Mucosa of descending colon (tissue), 3 donors: ENCODE measurements at regions not wholly inside any gene's neighbourhood (a gene's known extent, or its start where the extent isn't known, plus 50 kb on each side); places are given as distances from the start of the nearest gene placed in this dataset.

ENCODE experiments used
- ATAC-seq: fragments of 200-7000 bp; cut with Tn5 transposase; one replicate; pipeline ENCODE4 v1.9.1; 2020; ENCODE audit warnings: mild to moderate bottlenecking, moderate library complexity
- DNase-seq, 3 donors: peaks; one replicate each; pipeline ENCODE4 v3.0.0-alpha.2; 2020
- H3K36me3 ChIP-seq: fragments of 200-600 bp; one replicate; pipeline ENCODE4 v1.8.0; 2021; ENCODE audit warnings: low read depth, mild to moderate bottlenecking
- H3K4me1 ChIP-seq: fragments of 200-600 bp; one replicate; pipeline ENCODE4 v1.8.0; 2021; ENCODE audit warnings: low read depth, mild to moderate bottlenecking
- H3K4me3 ChIP-seq: fragments of 200-600 bp; one replicate; pipeline ENCODE4 v1.8.0; 2021; ENCODE audit warnings: mild to moderate bottlenecking
- H3K9me3 ChIP-seq: fragments of 200-600 bp; one replicate; pipeline ENCODE4 v1.8.0; 2021; ENCODE audit warnings: mild to moderate bottlenecking
- intact Hi-C, 2 donors: fragments of 100-400 bp; cut with DNase I in 1 of 2; cut with micrococcal nuclease in 1 of 2; formaldehyde crosslinking; loops; one replicate each; pipeline versions ENCODE4 v1.11.0 to v1.11.1; 2022; cut with DNase I, micrococcal nuclease
- TF ChIP-seq, protein P1 (sequence below): fragments of 200-600 bp; IDR thresholded peaks from one replicate; pipeline ENCODE4 v1.8.0; 2022; ENCODE audit warnings: antibody characterized with exemption, mild to moderate bottlenecking
- donor health status: DM: no; HTN: no; CAD: no; lungs with moderate emphysema.
- donor health status: DM: no; HTN: no; CAD: no.
- donor health status: DM: no; HTN: yes; CAD: no.

DNA sequence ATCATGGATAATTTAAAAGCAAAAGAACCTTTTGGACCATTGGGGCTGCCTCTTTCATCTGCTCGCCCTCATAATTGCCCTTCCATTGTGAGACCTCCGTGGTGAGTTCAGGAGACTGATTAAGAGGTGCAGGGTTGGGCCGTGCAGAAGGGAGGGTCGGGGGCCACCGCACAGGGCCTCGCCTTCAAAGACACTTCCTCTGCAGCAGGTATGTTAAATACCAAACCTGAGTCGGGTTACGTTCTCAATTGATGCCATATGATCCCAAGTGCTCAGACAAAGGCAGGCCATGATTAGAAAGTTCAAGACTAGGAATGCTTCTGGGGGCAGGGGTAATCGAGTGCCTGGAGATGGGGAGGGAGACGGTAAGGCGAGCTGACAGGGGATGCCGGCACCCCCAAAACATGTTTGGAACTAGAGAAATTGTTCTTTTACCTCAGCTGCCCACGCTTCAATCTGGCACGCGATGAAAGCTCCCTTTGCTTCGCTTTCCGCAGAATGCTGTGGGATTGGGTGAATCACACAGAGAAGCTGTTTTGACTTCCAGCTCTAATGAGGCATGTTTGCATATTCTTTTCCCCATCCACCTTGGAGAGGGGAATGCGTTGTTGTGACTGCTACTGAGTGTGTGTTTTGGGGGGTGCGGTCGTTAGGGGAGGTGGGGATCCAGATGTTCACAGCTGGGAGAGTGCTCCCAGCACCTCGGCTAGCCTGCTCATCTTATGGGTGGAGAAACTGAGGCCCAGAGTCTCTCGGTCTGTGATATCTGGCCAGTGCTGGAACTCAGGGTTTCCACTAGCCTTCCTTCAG is 309.1 kb downstream of the MYCN start:
- ATAC-seq (no peak), DNase-seq (no peak)
- H3K4me3 ChIP-seq, result no peak overlapping the region
- H3K4me1 ChIP-seq, result no peaks in the 10 kb centered on the region
- no peaks in the 10 kb centered on the region for H3K9me3 ChIP-seq
- TF ChIP-seq, protein P1, sequence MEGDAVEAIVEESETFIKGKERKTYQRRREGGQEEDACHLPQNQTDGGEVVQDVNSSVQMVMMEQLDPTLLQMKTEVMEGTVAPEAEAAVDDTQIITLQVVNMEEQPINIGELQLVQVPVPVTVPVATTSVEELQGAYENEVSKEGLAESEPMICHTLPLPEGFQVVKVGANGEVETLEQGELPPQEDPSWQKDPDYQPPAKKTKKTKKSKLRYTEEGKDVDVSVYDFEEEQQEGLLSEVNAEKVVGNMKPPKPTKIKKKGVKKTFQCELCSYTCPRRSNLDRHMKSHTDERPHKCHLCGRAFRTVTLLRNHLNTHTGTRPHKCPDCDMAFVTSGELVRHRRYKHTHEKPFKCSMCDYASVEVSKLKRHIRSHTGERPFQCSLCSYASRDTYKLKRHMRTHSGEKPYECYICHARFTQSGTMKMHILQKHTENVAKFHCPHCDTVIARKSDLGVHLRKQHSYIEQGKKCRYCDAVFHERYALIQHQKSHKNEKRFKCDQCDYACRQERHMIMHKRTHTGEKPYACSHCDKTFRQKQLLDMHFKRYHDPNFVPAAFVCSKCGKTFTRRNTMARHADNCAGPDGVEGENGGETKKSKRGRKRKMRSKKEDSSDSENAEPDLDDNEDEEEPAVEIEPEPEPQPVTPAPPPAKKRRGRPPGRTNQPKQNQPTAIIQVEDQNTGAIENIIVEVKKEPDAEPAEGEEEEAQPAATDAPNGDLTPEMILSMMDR, result no peak
- no peaks in the 10 kb centered on the region for H3K36me3 ChIP-seq
- intact Hi-C loops, result no loop called here

- no peaks in the 10 kb centered on the region for H3K36me3 ChIP-seq
- TF ChIP-seq, protein P1, result no peak
- H3K9me3 ChIP-seq, result no peaks in the 10 kb centered on the region
- intact Hi-C loops, result no loop called here
- no peaks in the 10 kb centered on the region for H3K4me1 ChIP-seq
- ATAC-seq (no peak), DNase-seq (no peak)
- H3K4me3 ChIP-seq, result no peak overlapping the region
Measured at GRCh38 chr2:16248571-16249105, 308.3 kb downstream of the MYCN start.

GRCh38 chr2:16247326-16248122 is 307.2 kb downstream of the MYCN start:
- TF ChIP-seq, protein P1, result no peak
- Histone ChIP-seq H3K36me3 (no peaks in the 10 kb centered on the region), H3K9me3 (no peaks in the 10 kb centered on the region), H3K4me1 (no peaks in the 10 kb centered on the region), H3K4me3 (no peak overlapping the region)
- ATAC-seq (no peak), DNase-seq (no peak)
- intact Hi-C loops, result no loop called here

DNA sequence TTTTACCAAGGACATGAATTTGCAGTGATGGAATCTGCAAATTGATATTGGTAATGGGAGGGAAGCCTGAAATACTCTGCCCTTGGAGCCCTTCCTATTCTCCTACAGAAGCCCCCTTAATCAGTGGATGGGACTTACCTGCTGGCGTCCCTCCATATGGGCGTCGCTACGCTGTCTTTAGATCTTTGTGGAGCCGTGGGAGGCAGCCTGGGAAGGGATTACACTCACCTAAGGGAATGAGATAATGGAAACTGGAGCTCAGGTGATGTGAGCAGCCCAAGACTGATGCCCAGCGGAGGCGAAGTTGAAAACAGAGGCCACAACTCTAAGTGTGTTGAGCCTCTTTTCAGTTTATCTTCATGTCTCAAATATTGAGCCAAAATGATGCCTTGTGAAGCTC is 306.6 kb downstream of the MYCN start:
- Histone ChIP-seq H3K9me3 (no peaks in the 10 kb centered on the region), H3K36me3 (no peaks in the 10 kb centered on the region), H3K4me3 (no peak overlapping the region), H3K4me1 (no peaks in the 10 kb centered on the region)
- ATAC-seq (no peak), DNase-seq (no peak)
- TF ChIP-seq, protein P1, result no peak
- intact Hi-C loops, result no loop called here

DNA sequence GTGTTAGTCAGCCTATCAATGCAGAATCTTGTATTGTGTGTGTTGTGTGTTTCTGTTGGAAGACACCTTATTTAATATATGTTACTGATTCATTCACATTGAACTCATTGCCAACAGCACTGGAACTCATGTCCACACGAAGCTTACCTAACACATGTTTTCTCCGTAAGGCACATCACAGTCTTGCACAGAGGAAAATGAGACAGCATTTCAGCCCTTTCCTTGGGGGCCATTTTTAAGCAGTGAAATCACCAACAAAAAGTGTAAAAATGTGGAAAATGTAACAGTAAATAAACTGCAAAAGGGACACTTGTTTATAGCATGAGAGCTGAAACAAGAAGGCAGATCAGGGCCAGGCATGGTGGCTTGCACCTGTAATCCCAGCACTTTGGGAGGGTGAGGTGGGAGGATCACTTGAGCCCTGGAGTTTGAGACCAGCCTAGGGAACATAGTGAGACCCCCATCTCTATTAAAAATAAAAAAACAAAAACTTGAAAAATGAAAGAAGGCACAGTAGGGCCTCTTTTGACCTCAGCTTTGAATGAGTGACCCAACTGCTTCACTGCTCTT is 306.0 kb downstream of the MYCN start:
- Histone ChIP-seq H3K4me3 (no peak overlapping the region), H3K36me3 (no peaks in the 10 kb centered on the region), H3K4me1 (no peaks in the 10 kb centered on the region), H3K9me3 (no peaks in the 10 kb centered on the region)
- no peak for DNase-seq
- TF ChIP-seq, protein P1, result no peak
- no peak for ATAC-seq
- intact Hi-C loops, result no loop called here
